HepG2 (cell line): ENCODE measurements at regions not wholly inside any gene's neighbourhood (a gene's known extent, or its start where the extent isn't known, plus 50 kb on each side); places are given as distances from the start of the nearest gene placed in this dataset.

Experiments used
- KDM1A ChIP-seq: IDR thresholded peaks from 2 replicates; pipeline ENCODE4 v1.6.1; 2016; ENCODE audit warnings: missing compliant biosample characterization
- ZBTB7A ChIP-seq: sonication (generic); formaldehyde crosslinking; IDR thresholded peaks from 2 replicates; pipeline ENCODE4 v1.8.0; 2022; ENCODE audit warnings: mild to moderate bottlenecking, missing genetic modification reagents
- ZNF350 ChIP-seq: sonication (generic); formaldehyde crosslinking; IDR thresholded peaks from 2 replicates; pipeline ENCODE4 v1.4.0; 2020; ENCODE audit warnings: mild to moderate bottlenecking, low read depth, missing genetic modification reagents, borderline replicate concordance
- ZNF800 ChIP-seq: sonication (generic); formaldehyde crosslinking; IDR thresholded peaks from 2 replicates; pipeline ENCODE4 v1.4.0; 2020; ENCODE audit warnings: missing genetic modification reagents

GRCh38 chr2:230648356-230648755 is 64.3 kb upstream of the CAB39 start:
- no peak for TF ChIP-seq KDM1A (CRISPR knock-in tag)
- TF ChIP-seq ZNF350, result no peak
- TF ChIP-seq ZNF800 (CRISPR knock-in tag), result no peak
- TF ChIP-seq ZBTB7A, result no peak
